Vagina (tissue), 2 donors: ENCODE measurements at regions not wholly inside any gene's neighbourhood (a gene's known extent, or its start where the extent isn't known, plus 50 kb on each side); places are given as distances from the start of the nearest gene placed in this dataset.

Experiments used
- POLR2A ChIP-seq, 2 donors: fragments of 450-650 bp; IDR thresholded peaks; one replicate each; pipeline ENCODE4 v1.6.1; 2017; ENCODE audit warnings: antibody characterized with exemption in 2 of 2, mild to moderate bottlenecking in 2 of 2, moderate library complexity in 2 of 2
- TF ChIP-seq, protein P1 (sequence below), 3 experiments: fragments of 450-650 bp in 2 of 3; fragments of 200-600 bp in 1 of 3; sonication (generic) in 1 of 3; IDR thresholded peaks; one replicate each; pipeline ENCODE4 v1.5.1; 2017 to 2019; ENCODE audit warnings: antibody characterized with exemption in 3 of 3, mild to moderate bottlenecking in 2 of 3, moderate library complexity in 2 of 3

DNA sequence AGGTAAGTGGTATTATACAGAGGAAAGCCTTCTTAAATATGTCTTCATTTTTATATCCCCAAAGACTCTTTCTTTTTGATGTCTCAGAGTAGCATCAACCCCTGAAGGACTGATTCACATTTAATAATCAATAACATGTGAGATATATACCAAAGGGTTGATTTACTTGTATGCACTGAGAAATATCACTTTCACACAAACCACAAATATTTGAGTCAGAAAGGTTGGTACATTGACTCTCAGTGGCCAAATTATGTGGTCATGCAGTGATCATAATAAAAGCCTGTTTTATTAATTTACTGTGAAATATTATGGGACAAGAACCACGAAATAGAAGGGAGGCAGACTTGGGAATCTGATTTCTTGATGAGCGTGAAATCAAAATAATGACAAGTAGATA, 329.0 kb downstream of the GBE1 start:
- TF ChIP-seq, protein P1, sequence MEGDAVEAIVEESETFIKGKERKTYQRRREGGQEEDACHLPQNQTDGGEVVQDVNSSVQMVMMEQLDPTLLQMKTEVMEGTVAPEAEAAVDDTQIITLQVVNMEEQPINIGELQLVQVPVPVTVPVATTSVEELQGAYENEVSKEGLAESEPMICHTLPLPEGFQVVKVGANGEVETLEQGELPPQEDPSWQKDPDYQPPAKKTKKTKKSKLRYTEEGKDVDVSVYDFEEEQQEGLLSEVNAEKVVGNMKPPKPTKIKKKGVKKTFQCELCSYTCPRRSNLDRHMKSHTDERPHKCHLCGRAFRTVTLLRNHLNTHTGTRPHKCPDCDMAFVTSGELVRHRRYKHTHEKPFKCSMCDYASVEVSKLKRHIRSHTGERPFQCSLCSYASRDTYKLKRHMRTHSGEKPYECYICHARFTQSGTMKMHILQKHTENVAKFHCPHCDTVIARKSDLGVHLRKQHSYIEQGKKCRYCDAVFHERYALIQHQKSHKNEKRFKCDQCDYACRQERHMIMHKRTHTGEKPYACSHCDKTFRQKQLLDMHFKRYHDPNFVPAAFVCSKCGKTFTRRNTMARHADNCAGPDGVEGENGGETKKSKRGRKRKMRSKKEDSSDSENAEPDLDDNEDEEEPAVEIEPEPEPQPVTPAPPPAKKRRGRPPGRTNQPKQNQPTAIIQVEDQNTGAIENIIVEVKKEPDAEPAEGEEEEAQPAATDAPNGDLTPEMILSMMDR (IDR thresholded peaks at IDR 0.05) = no peak
- no peak for TF ChIP-seq POLR2A (IDR thresholded peaks at IDR 0.05)
